H9 (cell line): ENCODE measurements at regions not wholly inside any gene's neighbourhood (a gene's known extent, or its start where the extent isn't known, plus 50 kb on each side); places are given as distances from the start of the nearest gene placed in this dataset.

ENCODE experiments used
- DNase-seq: peaks from one replicate; pipeline ENCODE4 v3.0.0-alpha.2; 2017
- H2AFZ ChIP-seq: one replicate; pipeline ENCODE4 v1.6.1; 2013; ENCODE audit warnings: mild to moderate bottlenecking, low read length, control low read depth, moderate library complexity
- H2AK5ac ChIP-seq: 2 replicates; pipeline ENCODE4 v1.6.1; 2013; ENCODE audit warnings: low read length, control low read depth, mixed read lengths; ENCODE audit not compliant: insufficient read length
- H2BK120ac ChIP-seq: one replicate; pipeline ENCODE4 v1.6.1; 2013; ENCODE audit warnings: low read depth, mild to moderate bottlenecking, low read length, control low read depth, inconsistent platforms; ENCODE audit not compliant: poor library complexity, severe bottlenecking
- H2BK12ac ChIP-seq: 2 replicates; pipeline ENCODE4 v1.6.1; 2013; ENCODE audit warnings: low read length, control low read depth, mixed read lengths, low read depth; ENCODE audit not compliant: insufficient read length
- H2BK15ac ChIP-seq: 2 replicates; pipeline ENCODE4 v1.6.1; 2013; ENCODE audit warnings: low read depth, low read length, control low read depth
- H2BK20ac ChIP-seq: one replicate; pipeline ENCODE4 v1.6.1; 2013; ENCODE audit warnings: low read depth, mild to moderate bottlenecking, low read length, control low read depth, inconsistent platforms; ENCODE audit not compliant: poor library complexity, severe bottlenecking
- H2BK5ac ChIP-seq: 2 replicates; pipeline ENCODE4 v1.6.1; 2013; ENCODE audit warnings: low read length, control low read depth, mixed read lengths; ENCODE audit not compliant: insufficient read length
- H3K14ac ChIP-seq: 2 replicates; pipeline ENCODE4 v1.6.1; 2013; ENCODE audit warnings: low read length, control low read depth; ENCODE audit not compliant: insufficient read depth
- H3K18ac ChIP-seq: 2 replicates; pipeline ENCODE4 v1.6.1; 2013; ENCODE audit warnings: low read depth, mild to moderate bottlenecking, mixed read lengths, low read length, control low read depth; ENCODE audit not compliant: insufficient read length
- H3K23ac ChIP-seq: 2 replicates; pipeline ENCODE4 v1.6.1; 2013; ENCODE audit warnings: low read length, control low read depth, mixed read lengths, low read depth; ENCODE audit not compliant: insufficient read length
- H3K23me2 ChIP-seq: 2 replicates; pipeline ENCODE4 v1.6.1; 2013; ENCODE audit warnings: low read depth, mild to moderate bottlenecking, mixed read lengths, low read length, control low read depth; ENCODE audit not compliant: insufficient read length, poor library complexity, severe bottlenecking
- H3K27ac ChIP-seq: 2 replicates; pipeline ENCODE4 v1.5.1; 2013; ENCODE audit warnings: low read length, control low read depth, mixed read lengths, low read depth; ENCODE audit not compliant: insufficient read length
- H3K27me3 ChIP-seq: 2 replicates; pipeline ENCODE4 v1.6.1; 2013; ENCODE audit warnings: low read length, control low read depth, inconsistent platforms; ENCODE audit not compliant: insufficient read depth
- H3K4ac ChIP-seq: 2 replicates; pipeline ENCODE4 v1.6.1; 2013; ENCODE audit warnings: low read depth, mild to moderate bottlenecking, control low read depth, inconsistent platforms, low read length, moderate library complexity
- H3K4me1 ChIP-seq: 2 replicates; pipeline ENCODE4 v1.6.1; 2013; ENCODE audit warnings: low read length, control low read depth, inconsistent platforms; ENCODE audit not compliant: insufficient read depth
- H3K4me2 ChIP-seq: 2 replicates; pipeline ENCODE4 v1.6.1; 2013; ENCODE audit warnings: low read length, control low read depth, mixed read lengths; ENCODE audit not compliant: insufficient read length, insufficient read depth
- H3K56ac ChIP-seq: 2 replicates; pipeline ENCODE4 v1.6.1; 2013; ENCODE audit warnings: low read depth, mild to moderate bottlenecking, mixed read lengths, low read length, control low read depth; ENCODE audit not compliant: insufficient read length
- H3K79me1 ChIP-seq: 2 replicates; pipeline ENCODE4 v1.6.1; 2013; ENCODE audit warnings: low read depth, mild to moderate bottlenecking, moderate library complexity, low read length, control low read depth, inconsistent platforms; ENCODE audit not compliant: insufficient read depth, poor library complexity, severe bottlenecking
- H3K79me2 ChIP-seq: 2 replicates; pipeline ENCODE4 v1.6.1; 2013; ENCODE audit warnings: low read length, control low read depth, inconsistent platforms; ENCODE audit not compliant: insufficient read depth
- H3K9ac ChIP-seq: 2 replicates; pipeline ENCODE4 v1.6.1; 2013; ENCODE audit warnings: low read length, control low read depth, mixed read lengths; ENCODE audit not compliant: insufficient read length; ENCODE audit errors: extremely low read depth
- H3K9me3 ChIP-seq: one replicate; pipeline ENCODE4 v1.6.1; 2013; ENCODE audit warnings: low read depth, low read length, inconsistent platforms; ENCODE audit not compliant: control insufficient read depth
- H3T11ph ChIP-seq: one replicate; pipeline ENCODE4 v1.6.1; 2013; ENCODE audit warnings: mild to moderate bottlenecking, low read length, control low read depth, inconsistent platforms
- H4K20me1 ChIP-seq: one replicate; pipeline ENCODE4 v1.6.1; 2013; ENCODE audit not compliant: control insufficient read depth, insufficient read length, insufficient read depth
- H4K5ac ChIP-seq: 2 replicates; pipeline ENCODE4 v1.6.1; 2013; ENCODE audit warnings: low read depth, mild to moderate bottlenecking, mixed read lengths, low read length, control low read depth; ENCODE audit not compliant: insufficient read length
- H4K8ac ChIP-seq: replicated peaks from 2 replicates; pipeline ENCODE4 v1.6.1; 2013; ENCODE audit warnings: low read length, control low read depth, mixed read lengths, low read depth; ENCODE audit not compliant: insufficient read length
- H4K91ac ChIP-seq: 2 replicates; pipeline ENCODE4 v1.6.1; 2013; ENCODE audit warnings: low read depth, mild to moderate bottlenecking, moderate library complexity, mixed read lengths, low read length, control low read depth; ENCODE audit not compliant: insufficient read length
- H3K27ac Mint-ChIP-seq, 3 experiments: 2 replicates in 2 of 3; 3 replicates in 1 of 3; pipeline ENCODE4 v1.8.0; 2020 to 2021; ENCODE audit warnings: mixed read lengths in 3 of 3, mild to moderate bottlenecking in 1 of 3, moderate library complexity in 1 of 3
- H3K27me3 Mint-ChIP-seq: 2 replicates; pipeline ENCODE4 v1.8.0; 2021; ENCODE audit warnings: low read depth, mild to moderate bottlenecking, moderate library complexity, mixed read lengths
- H3K36me3 Mint-ChIP-seq, 3 experiments: 2 replicates in 2 of 3; 3 replicates in 1 of 3; pipeline ENCODE4 v1.8.0; 2020 to 2021; ENCODE audit warnings: low read depth in 3 of 3, mixed read lengths in 3 of 3; ENCODE audit not compliant: insufficient read depth in 1 of 3
- H3K4me1 Mint-ChIP-seq, 2 experiments: 2 replicates each; pipeline ENCODE4 v1.8.0; 2020; ENCODE audit warnings: mixed read lengths in 2 of 2
- H3K4me3 Mint-ChIP-seq, 2 experiments: 2 replicates in 1 of 2; 3 replicates in 1 of 2; pipeline ENCODE4 v1.8.0; 2020 to 2021; ENCODE audit warnings: mild to moderate bottlenecking in 2 of 2, mixed read lengths in 2 of 2, moderate library complexity in 1 of 2
- H3K9me3 Mint-ChIP-seq, 2 experiments: 2 replicates in 1 of 2; 3 replicates in 1 of 2; pipeline ENCODE4 v1.8.0; 2020; ENCODE audit warnings: mild to moderate bottlenecking in 2 of 2, mixed read lengths in 2 of 2, moderate library complexity in 1 of 2
- CTCF ChIP-seq: fragments of 200-600 bp; sonication (generic); conservative IDR thresholded peaks from 3 replicates; pipeline ENCODE4 v1.8.0; 2021; ENCODE audit warnings: antibody characterized with exemption, mild to moderate bottlenecking
- WGBS: extraction: QIAGEN DNeasy Blood & Tissue Kit; methylation state at CpG from one replicate; pipeline ENCODE4 v1.1.7; 2013; ENCODE audit warnings: missing lambda C conversion rate, low lambda C conversion rate, mixed read lengths; ENCODE audit not compliant: insufficient read length; ENCODE audit errors: extremely low coverage; 5-methylcytosine and 5-hydroxymethylcytosine counted together

DNA sequence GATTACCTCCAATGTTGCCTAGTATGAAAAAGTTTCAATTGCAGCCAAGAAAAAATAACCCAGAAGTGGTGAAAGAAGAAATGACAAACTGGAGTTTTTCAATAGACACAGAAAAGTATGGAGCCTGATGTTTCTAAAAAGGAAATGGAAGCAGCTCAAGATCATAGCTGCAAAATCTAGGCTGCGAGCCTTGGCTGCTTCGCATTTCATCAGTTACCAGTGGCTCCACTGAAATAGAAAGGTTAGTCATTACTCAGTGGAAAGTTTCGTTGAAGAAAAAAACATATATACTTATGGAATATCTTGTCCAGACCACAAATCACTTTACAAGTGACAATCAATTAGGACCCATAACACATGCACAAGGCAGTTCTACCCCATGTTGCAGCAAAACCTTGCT is 206.8 kb upstream of the SOX9 start:
- Histone ChIP-seq H3K79me1 (no peaks in the 10 kb centered on the region), H3K79me2 (no peaks in the 10 kb centered on the region), H3K27me3 (no peaks in the 10 kb centered on the region), H3K23ac (no peak overlapping the region), H2BK12ac (no peak overlapping the region), H2BK5ac (no peak overlapping the region), H3K4me1 (no peaks in the 10 kb centered on the region), H4K8ac (no peak overlapping the region), H2AK5ac (no peak overlapping the region), H3K27ac (no peak overlapping the region), H2BK15ac (no peak overlapping the region), H4K20me1 (no peaks in the 10 kb centered on the region), H2BK20ac (no peak overlapping the region), H3K9me3 (no peaks in the 10 kb centered on the region), H3K23me2 (no peaks in the 10 kb centered on the region), H3K9ac (no peak overlapping the region), H3K4me2 (no peak overlapping the region), H3K56ac (no peak overlapping the region), H3K18ac (no peak overlapping the region), H2AFZ (no peak overlapping the region), H4K91ac (no peak overlapping the region), H4K5ac (no peak overlapping the region), H3T11ph (no peak overlapping the region), H3K14ac (no peak overlapping the region), H3K4ac (no peak overlapping the region), H2BK120ac (no peak overlapping the region)
- H3K9me3 Mint-ChIP-seq, result no peaks in the 10 kb centered on the region
- no peak for TF ChIP-seq CTCF
- no peaks in the 10 kb centered on the region; the same call in 1 of the 2 replicates for H3K27me3 Mint-ChIP-seq
- H3K4me1 Mint-ChIP-seq, result peaks cover 0 to 4% of the 10 kb centered on the region in 2 experiments; a peak in 1 of 4 replicates
- no CpG with 5 or more reads among the region's 3 CpGs for WGBS
- DNase-seq, result no peak
- no peaks in the 10 kb centered on the region for H3K36me3 Mint-ChIP-seq
- H3K4me3 Mint-ChIP-seq, result no peak overlapping the region
- H3K27ac Mint-ChIP-seq, result no peak overlapping the region
